Activated CD8-positive, alpha-beta memory T cell treated with anti-CD3 and anti-CD28 coated beads for 36 hours (primary cell): ENCODE measurements at regions not wholly inside any gene's neighbourhood (a gene's known extent, or its start where the extent isn't known, plus 50 kb on each side); places are given as distances from the start of the nearest gene placed in this dataset.
"Not testable (repeated sequence)": the region's sequence is repeated elsewhere in the genome, so short reads cannot be mapped to it uniquely, and the experiment has no call there.

Experiments
- CTCF ChIA-PET: fragments of 350-600 bp; sonication (Branson Sonifier 250); formaldehyde crosslinking; loops from one replicate; lab custom pipeline; 2021; ENCODE audit warnings: antibody characterized with exemption; lab: Charles Lee
- POLR2A ChIA-PET: fragments of 350-600 bp; sonication (Branson Sonifier 250); formaldehyde crosslinking; loops from one replicate; lab custom pipeline; 2021; ENCODE audit warnings: antibody characterized with exemption; lab: Charles Lee

GRCh38 chr5:108696951-108697715, 50.6 kb upstream of the FER start:
- ChIA-PET POLR2A (no interaction called here), CTCF (no interaction called here)

GRCh38 chr5:108696407-108696806, 51.3 kb upstream of the FER start:
- ChIA-PET POLR2A (no interaction called here), CTCF (no interaction called here)

- CTCF ChIA-PET, result no interaction called here
These were observed 59.2 kb upstream of the FER start for GRCh38 chr5:108688485-108688884.

GRCh38 chr5:108687595-108688200, 60.0 kb upstream of the FER start:
- CTCF ChIA-PET, result no interaction called here
- POLR2A ChIA-PET, result no interaction called here

More at GRCh38 chr5:108688485-108688884, 59.2 kb upstream of the FER start:
- POLR2A ChIA-PET, result no interaction called here

- ChIA-PET CTCF (interaction anchor here (1.0 kb wide), 1 partner anchor 10 kb away, joined by 3 read pairs; no protein-coding TSS in a partner anchor), POLR2A (no interaction called here)
These were observed 61.0 kb upstream of the FER start for GRCh38 chr5:108686676-108687075.

GRCh38 chr5:108685448-108686216, 62.1 kb upstream of the FER start:
- CTCF ChIA-PET, result interaction anchor here (0.6 to 1.0 kb wide), 2 partner anchors 9 to 521 kb away, joined by 3 read pairs; no protein-coding TSS in a partner anchor
- POLR2A ChIA-PET, result not testable (repeated sequence)

- CTCF ChIA-PET, result interaction anchor here (0.9 kb wide), 2 partner anchors 77 to 758 kb away, joined by 3 to 4 read pairs; no protein-coding TSS in a partner anchor
- POLR2A ChIA-PET, result no interaction called here
These were observed 66.4 kb upstream of the FER start for GRCh38 chr5:108681079-108681921.

GRCh38 chr5:108678091-108678490, 69.6 kb upstream of the FER start:
- POLR2A ChIA-PET, result no interaction called here
- CTCF ChIA-PET, result no interaction called here

GRCh38 chr5:108675736-108676135, 72.0 kb upstream of the FER start:
- ChIA-PET POLR2A (no interaction called here), CTCF (interaction anchor here (0.8 kb wide), 1 partner anchor 913 kb away, joined by 4 read pairs; no protein-coding TSS in a partner anchor)

GRCh38 chr5:108672639-108673038, 75.1 kb upstream of the FER start:
- CTCF ChIA-PET, result no interaction called here

GRCh38 chr5:108670591-108671289, 77.0 kb upstream of the FER start:
- CTCF ChIA-PET, result interaction anchor here (0.8 kb wide), 1 partner anchor 29 kb away, joined by 3 read pairs; no protein-coding TSS in a partner anchor
- POLR2A ChIA-PET, result no interaction called here

More at GRCh38 chr5:108672639-108673038, 75.1 kb upstream of the FER start:
- POLR2A ChIA-PET, result no interaction called here

- ChIA-PET POLR2A (no interaction called here), CTCF (no interaction called here)
These were observed 78.2 kb upstream of the FER start for GRCh38 chr5:108669462-108669861.

GRCh38 chr5:108661590-108662219, 86.0 kb upstream of the FER start:
- CTCF ChIA-PET, result no interaction called here
- POLR2A ChIA-PET, result no interaction called here

- ChIA-PET POLR2A (no interaction called here), CTCF (no interaction called here)
These were observed 86.7 kb upstream of the FER start for GRCh38 chr5:108661024-108661423.

GRCh38 chr5:108660291-108660690, 87.4 kb upstream of the FER start:
- CTCF ChIA-PET, result no interaction called here
- POLR2A ChIA-PET, result no interaction called here

GRCh38 chr5:108659531-108659930, 88.2 kb upstream of the FER start:
- CTCF ChIA-PET, result no interaction called here
- POLR2A ChIA-PET, result no interaction called here

- POLR2A ChIA-PET, result no interaction called here
- CTCF ChIA-PET, result no interaction called here
These were observed 91.8 kb upstream of the FER start for GRCh38 chr5:108655750-108656450.

- ChIA-PET CTCF (no interaction called here), POLR2A (no interaction called here)
These were observed 93.6 kb upstream of the FER start for GRCh38 chr5:108654051-108654450.
